K562 (cell line): ENCODE measurements at regions not wholly inside any gene's neighbourhood (a gene's known extent, or its start where the extent isn't known, plus 50 kb on each side); places are given as distances from the start of the nearest gene placed in this dataset.

Experiments
- ARID1B ChIP-seq: fragments of 450-650 bp; IDR thresholded peaks from 2 replicates; pipeline ENCODE4 v1.6.1; 2016; ENCODE audit warnings: antibody characterized with exemption, mild to moderate bottlenecking, inconsistent platforms
- EP300 ChIP-seq: IDR thresholded peaks from 2 replicates; pipeline ENCODE4 v1.6.1; 2012; ENCODE audit warnings: low read length, improper control_type of control experiment
- LEF1 ChIP-seq: fragments of 450-650 bp; IDR thresholded peaks from 2 replicates; pipeline ENCODE4 v1.6.1; 2016; ENCODE audit warnings: mild to moderate bottlenecking
- RBM22 ChIP-seq: fragments of 200-400 bp; formaldehyde crosslinking; IDR thresholded peaks from 2 replicates; pipeline ENCODE4 v1.6.1; 2018; ENCODE audit warnings: low read length, low read depth; ENCODE audit not compliant: poor library complexity, severe bottlenecking
- SPI1 ChIP-seq: IDR thresholded peaks from 2 replicates; pipeline ENCODE4 v1.6.1; 2011; ENCODE audit warnings: low read depth, low read length, control low read depth, borderline replicate concordance
- SRSF7 ChIP-seq: fragments of 200-400 bp; formaldehyde crosslinking; optimal IDR thresholded peaks from 2 replicates; pipeline ENCODE3; 2017; ENCODE audit warnings: mild to moderate bottlenecking, low read depth, low read length
- TCF7L2 ChIP-seq: fragments of 150-350 bp; IDR thresholded peaks from 2 replicates; pipeline ENCODE4 v1.6.1; 2016; ENCODE audit warnings: low read depth, mild to moderate bottlenecking, low read length, moderate library complexity
- ZBTB17 ChIP-seq: fragments of 450-650 bp; formaldehyde crosslinking; IDR thresholded peaks from 2 replicates; pipeline ENCODE4 v1.4.0; 2020; ENCODE audit warnings: mild to moderate bottlenecking
- ZNF146 ChIP-seq: IDR thresholded peaks from one replicate; pipeline ENCODE4 v1.6.1; 2018; ENCODE audit warnings: missing compliant biosample characterization; ENCODE audit not compliant: unreplicated experiment
- TF ChIP-seq, protein P1 (sequence below): fragments of 250-450 bp; sonication (Bioruptor Pico); IDR thresholded peaks from 2 replicates; pipeline ENCODE4 v1.5.0; 2022; ENCODE audit warnings: mild to moderate bottlenecking
- TF ChIP-seq, protein P2 (sequence below), 2 experiments: fragments of 150-350 bp in 1 of 2; IDR thresholded peaks; 2 replicates each; pipeline ENCODE4 v1.6.1; 2012 to 2016; ENCODE audit warnings: low read depth in 2 of 2, low read length in 2 of 2, mild to moderate bottlenecking in 1 of 2, moderate library complexity in 1 of 2
- TF ChIP-seq, protein P3 (sequence below): fragments of 250-450 bp; sonication (Bioruptor Pico); IDR thresholded peaks from 2 replicates; pipeline ENCODE4 v1.4.0; 2020; ENCODE audit warnings: mild to moderate bottlenecking, moderate library complexity
- TF ChIP-seq, protein P4 (sequence below): fragments of 450-650 bp; IDR thresholded peaks from 2 replicates; pipeline ENCODE4 v1.6.1; 2016

DNA sequence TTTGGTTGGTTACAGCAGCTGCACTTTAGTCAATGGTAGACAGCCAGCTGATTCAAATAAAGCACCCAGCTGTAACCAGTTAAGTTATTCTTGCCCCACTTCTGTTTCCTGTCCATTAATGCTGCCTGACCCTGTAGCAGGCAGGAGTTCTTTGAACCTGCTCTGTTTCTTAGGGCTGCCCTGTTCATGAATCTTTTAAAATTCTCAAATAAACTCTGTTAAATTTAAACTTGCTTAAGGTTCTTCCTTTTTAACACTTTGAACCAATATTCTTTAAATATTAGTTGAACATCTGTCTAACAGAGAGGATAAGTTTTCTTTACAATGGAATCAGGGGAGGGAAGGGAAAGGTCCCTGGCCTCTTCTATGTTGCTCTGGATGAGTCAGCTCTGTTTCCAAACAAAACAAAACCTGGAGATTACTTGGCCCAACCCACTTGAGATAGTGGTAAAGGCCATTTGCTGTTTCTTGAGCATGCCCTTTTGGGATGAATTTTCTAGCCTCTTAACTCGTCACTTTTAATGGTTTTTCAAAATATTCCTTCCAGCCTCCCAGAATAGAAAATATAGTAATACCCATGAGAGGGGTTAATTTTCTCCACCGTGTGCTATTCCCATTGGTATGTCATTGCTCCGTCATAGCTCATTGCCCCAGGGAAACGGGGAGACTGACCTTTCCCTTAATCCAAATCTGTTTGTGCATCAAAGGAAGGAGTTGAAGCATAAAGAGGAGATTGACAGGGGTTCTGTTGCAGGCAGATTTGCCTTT lies 112.1 kb upstream of the FHL2 start (continued):
- TF ChIP-seq, protein P1, sequence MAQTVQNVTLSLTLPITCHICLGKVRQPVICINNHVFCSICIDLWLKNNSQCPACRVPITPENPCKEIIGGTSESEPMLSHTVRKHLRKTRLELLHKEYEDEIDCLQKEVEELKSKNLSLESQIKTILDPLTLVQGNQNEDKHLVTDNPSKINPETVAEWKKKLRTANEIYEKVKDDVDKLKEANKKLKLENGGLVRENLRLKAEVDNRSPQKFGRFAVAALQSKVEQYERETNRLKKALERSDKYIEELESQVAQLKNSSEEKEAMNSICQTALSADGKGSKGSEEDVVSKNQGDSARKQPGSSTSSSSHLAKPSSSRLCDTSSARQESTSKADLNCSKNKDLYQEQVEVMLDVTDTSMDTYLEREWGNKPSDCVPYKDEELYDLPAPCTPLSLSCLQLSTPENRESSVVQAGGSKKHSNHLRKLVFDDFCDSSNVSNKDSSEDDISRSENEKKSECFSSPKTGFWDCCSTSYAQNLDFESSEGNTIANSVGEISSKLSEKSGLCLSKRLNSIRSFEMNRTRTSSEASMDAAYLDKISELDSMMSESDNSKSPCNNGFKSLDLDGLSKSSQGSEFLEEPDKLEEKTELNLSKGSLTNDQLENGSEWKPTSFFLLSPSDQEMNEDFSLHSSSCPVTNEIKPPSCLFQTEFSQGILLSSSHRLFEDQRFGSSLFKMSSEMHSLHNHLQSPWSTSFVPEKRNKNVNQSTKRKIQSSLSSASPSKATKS (CRISPR knock-in tag) = no peak
- TF ChIP-seq, protein P2, sequence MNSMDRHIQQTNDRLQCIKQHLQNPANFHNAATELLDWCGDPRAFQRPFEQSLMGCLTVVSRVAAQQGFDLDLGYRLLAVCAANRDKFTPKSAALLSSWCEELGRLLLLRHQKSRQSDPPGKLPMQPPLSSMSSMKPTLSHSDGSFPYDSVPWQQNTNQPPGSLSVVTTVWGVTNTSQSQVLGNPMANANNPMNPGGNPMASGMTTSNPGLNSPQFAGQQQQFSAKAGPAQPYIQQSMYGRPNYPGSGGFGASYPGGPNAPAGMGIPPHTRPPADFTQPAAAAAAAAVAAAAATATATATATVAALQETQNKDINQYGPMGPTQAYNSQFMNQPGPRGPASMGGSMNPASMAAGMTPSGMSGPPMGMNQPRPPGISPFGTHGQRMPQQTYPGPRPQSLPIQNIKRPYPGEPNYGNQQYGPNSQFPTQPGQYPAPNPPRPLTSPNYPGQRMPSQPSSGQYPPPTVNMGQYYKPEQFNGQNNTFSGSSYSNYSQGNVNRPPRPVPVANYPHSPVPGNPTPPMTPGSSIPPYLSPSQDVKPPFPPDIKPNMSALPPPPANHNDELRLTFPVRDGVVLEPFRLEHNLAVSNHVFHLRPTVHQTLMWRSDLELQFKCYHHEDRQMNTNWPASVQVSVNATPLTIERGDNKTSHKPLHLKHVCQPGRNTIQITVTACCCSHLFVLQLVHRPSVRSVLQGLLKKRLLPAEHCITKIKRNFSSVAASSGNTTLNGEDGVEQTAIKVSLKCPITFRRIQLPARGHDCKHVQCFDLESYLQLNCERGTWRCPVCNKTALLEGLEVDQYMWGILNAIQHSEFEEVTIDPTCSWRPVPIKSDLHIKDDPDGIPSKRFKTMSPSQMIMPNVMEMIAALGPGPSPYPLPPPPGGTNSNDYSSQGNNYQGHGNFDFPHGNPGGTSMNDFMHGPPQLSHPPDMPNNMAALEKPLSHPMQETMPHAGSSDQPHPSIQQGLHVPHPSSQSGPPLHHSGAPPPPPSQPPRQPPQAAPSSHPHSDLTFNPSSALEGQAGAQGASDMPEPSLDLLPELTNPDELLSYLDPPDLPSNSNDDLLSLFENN (IDR thresholded peaks at IDR 0.05; ENCODE audit: low read depth in 2 of 2, low read length in 2 of 2) = no peak
- TF ChIP-seq RBM22 = no peak
- no peak for TF ChIP-seq TCF7L2
- no peak for TF ChIP-seq ZNF146 (CRISPR knock-in tag)
- TF ChIP-seq, protein P3, sequence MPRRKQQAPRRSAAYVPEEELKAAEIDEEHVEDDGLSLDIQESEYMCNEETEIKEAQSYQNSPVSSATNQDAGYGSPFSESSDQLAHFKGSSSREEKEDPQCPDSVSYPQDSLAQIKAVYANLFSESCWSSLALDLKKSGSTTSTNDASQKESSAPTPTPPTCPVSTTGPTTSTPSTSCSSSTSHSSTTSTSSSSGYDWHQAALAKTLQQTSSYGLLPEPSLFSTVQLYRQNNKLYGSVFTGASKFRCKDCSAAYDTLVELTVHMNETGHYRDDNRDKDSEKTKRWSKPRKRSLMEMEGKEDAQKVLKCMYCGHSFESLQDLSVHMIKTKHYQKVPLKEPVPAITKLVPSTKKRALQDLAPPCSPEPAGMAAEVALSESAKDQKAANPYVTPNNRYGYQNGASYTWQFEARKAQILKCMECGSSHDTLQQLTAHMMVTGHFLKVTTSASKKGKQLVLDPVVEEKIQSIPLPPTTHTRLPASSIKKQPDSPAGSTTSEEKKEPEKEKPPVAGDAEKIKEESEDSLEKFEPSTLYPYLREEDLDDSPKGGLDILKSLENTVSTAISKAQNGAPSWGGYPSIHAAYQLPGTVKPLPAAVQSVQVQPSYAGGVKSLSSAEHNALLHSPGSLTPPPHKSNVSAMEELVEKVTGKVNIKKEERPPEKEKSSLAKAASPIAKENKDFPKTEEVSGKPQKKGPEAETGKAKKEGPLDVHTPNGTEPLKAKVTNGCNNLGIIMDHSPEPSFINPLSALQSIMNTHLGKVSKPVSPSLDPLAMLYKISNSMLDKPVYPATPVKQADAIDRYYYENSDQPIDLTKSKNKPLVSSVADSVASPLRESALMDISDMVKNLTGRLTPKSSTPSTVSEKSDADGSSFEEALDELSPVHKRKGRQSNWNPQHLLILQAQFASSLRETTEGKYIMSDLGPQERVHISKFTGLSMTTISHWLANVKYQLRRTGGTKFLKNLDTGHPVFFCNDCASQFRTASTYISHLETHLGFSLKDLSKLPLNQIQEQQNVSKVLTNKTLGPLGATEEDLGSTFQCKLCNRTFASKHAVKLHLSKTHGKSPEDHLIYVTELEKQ = no peak
- TF ChIP-seq ZBTB17 (CRISPR knock-in tag) = 0 out of 2 replicates have a peak, but pooled peaks have one; percentile 46
- peak; percentile 52 for TF ChIP-seq ARID1B
- no peak for TF ChIP-seq SPI1
- TF ChIP-seq EP300 = peak; percentile 30; the same call in 1 of the 2 replicates
- TF ChIP-seq, protein P4, sequence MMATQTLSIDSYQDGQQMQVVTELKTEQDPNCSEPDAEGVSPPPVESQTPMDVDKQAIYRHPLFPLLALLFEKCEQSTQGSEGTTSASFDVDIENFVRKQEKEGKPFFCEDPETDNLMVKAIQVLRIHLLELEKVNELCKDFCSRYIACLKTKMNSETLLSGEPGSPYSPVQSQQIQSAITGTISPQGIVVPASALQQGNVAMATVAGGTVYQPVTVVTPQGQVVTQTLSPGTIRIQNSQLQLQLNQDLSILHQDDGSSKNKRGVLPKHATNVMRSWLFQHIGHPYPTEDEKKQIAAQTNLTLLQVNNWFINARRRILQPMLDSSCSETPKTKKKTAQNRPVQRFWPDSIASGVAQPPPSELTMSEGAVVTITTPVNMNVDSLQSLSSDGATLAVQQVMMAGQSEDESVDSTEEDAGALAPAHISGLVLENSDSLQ = peak; percentile 60; the same call in 1 of the 2 replicates
- 0 out of 2 replicates have a peak, but pooled peaks have one; percentile 42 for TF ChIP-seq LEF1
- TF ChIP-seq SRSF7 = no peak
